CD4-positive, alpha-beta memory T cell (primary cell): ENCODE measurements at regions not wholly inside any gene's neighbourhood (a gene's known extent, or its start where the extent isn't known, plus 50 kb on each side); places are given as distances from the start of the nearest gene placed in this dataset.

ENCODE experiments used
- CTCF ChIA-PET: fragments of 350-600 bp; sonication (Branson Sonifier 250); formaldehyde crosslinking; loops from one replicate; lab custom pipeline; 2021; ENCODE audit warnings: inconsistent platforms; ENCODE audit not compliant: partially characterized antibody; lab: Charles Lee
- POLR2A ChIA-PET: fragments of 350-600 bp; sonication (Branson Sonifier 250); formaldehyde crosslinking; loops from one replicate; lab custom pipeline; 2021; ENCODE audit not compliant: partially characterized antibody; lab: Charles Lee
- DNase-seq, 5 donors: peaks; one replicate each; pipeline versions ENCODE4 v3.0.0 to v3.0.0-alpha.2; 2020 to 2022; ENCODE audit warnings: mixed read lengths in 1 of 5
- H3K27ac ChIP-seq: one replicate; pipeline ENCODE4 v1.7.0; 2013; ENCODE audit warnings: low read depth, low read length
- H3K27me3 ChIP-seq: 2 replicates; pipeline ENCODE4 v1.7.0; 2013; ENCODE audit warnings: mild to moderate bottlenecking, low read length, moderate library complexity; ENCODE audit not compliant: insufficient read depth
- H3K36me3 ChIP-seq: 2 replicates; pipeline ENCODE4 v1.7.0; 2013; ENCODE audit warnings: mild to moderate bottlenecking, low read length, moderate library complexity; ENCODE audit not compliant: insufficient read depth
- H3K4me1 ChIP-seq: 2 replicates; pipeline ENCODE4 v1.7.0; 2013; ENCODE audit warnings: mild to moderate bottlenecking, low read length, moderate library complexity; ENCODE audit not compliant: insufficient read depth
- H3K4me3 ChIP-seq, 2 donors: one replicate each; pipeline ENCODE4 v1.7.0; 2013; ENCODE audit warnings: low read length in 2 of 2, mild to moderate bottlenecking in 1 of 2
- H3K9me3 ChIP-seq, 2 donors: one replicate each; pipeline ENCODE4 v1.7.0; 2013; ENCODE audit warnings: low read length in 2 of 2, control low read depth in 1 of 2; ENCODE audit not compliant: control insufficient read depth in 1 of 2
- H3K27ac Mint-ChIP-seq, 7 donors: one replicate each; pipeline ENCODE4 v1.8.0; 2020 to 2021; ENCODE audit warnings: mixed read lengths in 7 of 7, mild to moderate bottlenecking in 6 of 7, inconsistent platforms in 3 of 7, moderate library complexity in 3 of 7
- H3K27me3 Mint-ChIP-seq, 2 donors: one replicate each; pipeline ENCODE4 v1.8.0; 2020 to 2021; ENCODE audit warnings: mixed read lengths in 2 of 2
- H3K36me3 Mint-ChIP-seq, 2 donors: one replicate each; pipeline ENCODE4 v1.8.0; 2020 to 2021; ENCODE audit warnings: mixed read lengths in 2 of 2, inconsistent platforms in 1 of 2, mild to moderate bottlenecking in 1 of 2
- H3K4me1 Mint-ChIP-seq, 4 donors: one replicate each; pipeline ENCODE4 v1.8.0; 2020 to 2021; ENCODE audit warnings: mixed read lengths in 4 of 4, mild to moderate bottlenecking in 1 of 4
- H3K4me3 Mint-ChIP-seq, 8 donors: one replicate each; pipeline ENCODE4 v1.8.0; 2020 to 2021; ENCODE audit warnings: mixed read lengths in 8 of 8, mild to moderate bottlenecking in 7 of 8, moderate library complexity in 6 of 8, inconsistent platforms in 3 of 8
- H3K9me3 Mint-ChIP-seq, 8 donors: one replicate each; pipeline ENCODE4 v1.8.0; 2020 to 2021; ENCODE audit warnings: mixed read lengths in 8 of 8, mild to moderate bottlenecking in 5 of 8, inconsistent platforms in 3 of 8, moderate library complexity in 1 of 8
- intact Hi-C: fragments of 100-400 bp; cut with micrococcal nuclease; formaldehyde crosslinking; loops from one replicate; pipeline ENCODE4 v1.15.1; 2023

DNA sequence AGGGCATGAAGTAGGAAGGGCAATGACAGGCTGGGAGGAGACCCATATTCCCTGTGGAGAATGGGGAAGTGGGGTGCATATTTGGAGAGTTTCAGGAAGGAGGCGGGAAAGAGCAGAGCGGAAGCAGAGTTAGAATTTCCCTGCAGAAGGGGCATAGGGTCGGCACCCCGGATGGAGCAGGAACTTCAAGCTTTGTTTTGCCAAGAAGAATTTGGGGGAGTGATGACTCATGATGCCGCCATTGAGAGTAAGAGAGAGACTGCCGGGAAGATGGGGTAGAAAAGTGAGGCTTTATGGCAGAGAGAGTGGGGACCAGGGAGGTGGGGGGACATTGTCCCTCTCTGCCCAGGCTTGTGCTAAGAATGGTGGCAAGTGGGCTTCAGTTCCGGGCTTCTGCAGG lies 50.3 kb upstream of the EPB41L1 start:
- H3K4me3 Mint-ChIP-seq = no peak overlapping the region
- Histone ChIP-seq H3K36me3 (no peaks in the 10 kb centered on the region), H3K27me3 (no peaks in the 10 kb centered on the region), H3K27ac (no peak overlapping the region), H3K9me3 (no peaks in the 10 kb centered on the region), H3K4me1 (no peaks in the 10 kb centered on the region), H3K4me3 (no peak overlapping the region)
- intact Hi-C loops = no loop called here
- CTCF ChIA-PET = no interaction called here
- no peak for DNase-seq
- no peaks in the 10 kb centered on the region for H3K36me3 Mint-ChIP-seq
- no peaks in the 10 kb centered on the region for H3K4me1 Mint-ChIP-seq
- POLR2A ChIA-PET = no interaction called here
- H3K9me3 Mint-ChIP-seq = peaks cover 0 to 1% (median 0%) of the 10 kb centered on the region in 8 donors
- H3K27me3 Mint-ChIP-seq = peaks cover 0 to 4% of the 10 kb centered on the region in 2 donors
- no peak overlapping the region for H3K27ac Mint-ChIP-seq
